Gastrocnemius medialis (tissue), 4 donors: ENCODE measurements at regions not wholly inside any gene's neighbourhood (a gene's known extent, or its start where the extent isn't known, plus 50 kb on each side); places are given as distances from the start of the nearest gene placed in this dataset.

ENCODE experiments used
- ATAC-seq, 2 donors: fragments of 150-250 bp; one replicate each; pipeline ENCODE4 v1.9.1; 2016
- DNase-seq, 2 donors: peaks; one replicate each; pipeline ENCODE4 v3.0.0-alpha.2; 2019
- H3K27ac ChIP-seq, 4 donors: fragments of 200-600 bp; sonication (generic); 1 replicate in 1 of 4; 2 replicates in 3 of 4; pipeline ENCODE4 v1.5.1; 2016 to 2018; ENCODE audit warnings: mild to moderate bottlenecking in 2 of 4, moderate library complexity in 1 of 4
- H3K27me3 ChIP-seq, 3 donors: fragments of 200-600 bp; sonication (generic) in 2 of 3; 1 replicate in 1 of 3; 2 replicates in 2 of 3; pipeline versions ENCODE4 v1.5.1 to v1.6.0; 2016 to 2019; ENCODE audit warnings: mild to moderate bottlenecking in 1 of 3, moderate library complexity in 1 of 3
- H3K36me3 ChIP-seq, 2 donors: fragments of 200-600 bp; sonication (generic) in 1 of 2; one replicate each; pipeline ENCODE4 v1.5.1; 2017 to 2018
- H3K4me1 ChIP-seq, 2 donors: fragments of 200-600 bp; sonication (generic) in 1 of 2; one replicate each; pipeline ENCODE4 v1.5.1; 2016 to 2017; ENCODE audit warnings: mild to moderate bottlenecking in 2 of 2
- H3K4me3 ChIP-seq, 4 donors: fragments of 200-600 bp; sonication (generic) in 3 of 4; 1 replicate in 1 of 4; 2 replicates in 3 of 4; pipeline ENCODE4 v1.5.1; 2016 to 2019; ENCODE audit warnings: mild to moderate bottlenecking in 2 of 4
- H3K9me3 ChIP-seq, 3 donors: fragments of 200-600 bp; sonication (generic) in 2 of 3; 1 replicate in 1 of 3; 2 replicates in 2 of 3; pipeline ENCODE4 v1.5.1; 2016 to 2019
- POLR2A ChIP-seq, 2 donors: fragments of 450-650 bp; IDR thresholded peaks; one replicate each; pipeline ENCODE4 v1.6.1; 2017; ENCODE audit warnings: antibody characterized with exemption in 2 of 2, mild to moderate bottlenecking in 2 of 2, moderate library complexity in 2 of 2
- in situ Hi-C, 4 donors: fragments of 200-750 bp; cut with MboI; loops; one replicate each; pipeline versions ENCODE4 v1.15.0 to v1.8.0; 2017; ENCODE audit warnings: low sequenced_read_pairs in 4 of 4
- intact Hi-C: fragments of 100-400 bp; cut with DNase I; formaldehyde crosslinking; loops from one replicate; pipeline ENCODE4 v1.15.1; 2023; ENCODE audit warnings: low total_unique reads
- TF ChIP-seq, protein P1 (sequence below), 5 experiments: fragments of 450-650 bp in 3 of 5; fragments of 200-600 bp in 2 of 5; sonication (generic) in 2 of 5; IDR thresholded peaks in 4 of 5; conservative IDR thresholded peaks in 1 of 5; 1 replicate in 4 of 5; 2 replicates in 1 of 5; pipeline ENCODE4 v1.5.1; 2016 to 2019; ENCODE audit warnings: antibody characterized with exemption in 5 of 5, mild to moderate bottlenecking in 3 of 5, moderate library complexity in 3 of 5

DNA sequence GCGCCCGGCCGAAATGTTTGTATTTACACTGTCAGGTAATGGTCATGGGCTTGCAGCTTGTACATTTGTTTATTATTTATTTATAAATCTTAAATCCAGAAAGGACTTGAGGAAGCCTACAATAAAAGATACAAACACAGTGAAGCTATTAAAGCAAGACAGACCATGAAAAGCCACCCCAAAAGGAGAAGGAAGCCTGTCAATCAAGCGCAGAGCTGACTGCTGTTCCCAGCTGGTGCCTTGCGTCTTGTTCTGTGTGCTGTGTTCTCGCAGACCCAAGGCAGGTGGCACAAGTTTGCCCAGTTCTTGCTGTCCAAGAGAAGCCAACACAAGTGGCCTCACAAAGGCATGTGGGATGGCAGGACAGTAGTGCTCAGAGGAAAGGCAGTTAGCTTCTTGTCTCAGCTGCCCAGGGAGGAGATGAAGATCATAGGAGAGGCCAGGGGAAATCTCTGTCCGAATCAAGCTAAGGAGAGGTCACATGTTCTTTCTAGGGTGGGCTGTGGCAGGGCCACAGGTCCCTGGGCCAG is 73.2 kb downstream of the SLC25A47 start:
- TF ChIP-seq, protein P1, sequence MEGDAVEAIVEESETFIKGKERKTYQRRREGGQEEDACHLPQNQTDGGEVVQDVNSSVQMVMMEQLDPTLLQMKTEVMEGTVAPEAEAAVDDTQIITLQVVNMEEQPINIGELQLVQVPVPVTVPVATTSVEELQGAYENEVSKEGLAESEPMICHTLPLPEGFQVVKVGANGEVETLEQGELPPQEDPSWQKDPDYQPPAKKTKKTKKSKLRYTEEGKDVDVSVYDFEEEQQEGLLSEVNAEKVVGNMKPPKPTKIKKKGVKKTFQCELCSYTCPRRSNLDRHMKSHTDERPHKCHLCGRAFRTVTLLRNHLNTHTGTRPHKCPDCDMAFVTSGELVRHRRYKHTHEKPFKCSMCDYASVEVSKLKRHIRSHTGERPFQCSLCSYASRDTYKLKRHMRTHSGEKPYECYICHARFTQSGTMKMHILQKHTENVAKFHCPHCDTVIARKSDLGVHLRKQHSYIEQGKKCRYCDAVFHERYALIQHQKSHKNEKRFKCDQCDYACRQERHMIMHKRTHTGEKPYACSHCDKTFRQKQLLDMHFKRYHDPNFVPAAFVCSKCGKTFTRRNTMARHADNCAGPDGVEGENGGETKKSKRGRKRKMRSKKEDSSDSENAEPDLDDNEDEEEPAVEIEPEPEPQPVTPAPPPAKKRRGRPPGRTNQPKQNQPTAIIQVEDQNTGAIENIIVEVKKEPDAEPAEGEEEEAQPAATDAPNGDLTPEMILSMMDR (IDR thresholded peaks at IDR 0.05 in 4 of 5, conservative IDR thresholded peaks at IDR 0.05 in 1 of 5), result no peak
- TF ChIP-seq POLR2A (IDR thresholded peaks at IDR 0.05), result no peak
- DNase-seq (no peak), ATAC-seq (no peak)
- no peak overlapping the region for H3K27ac ChIP-seq
- in situ Hi-C loops (loop anchor here in 1 of 4 donors (25.0 kb wide), 1 partner anchor 409 kb away; no protein-coding TSS in a partner anchor), intact Hi-C loops (no loop called here)
- no peaks in the 10 kb centered on the region for H3K27me3 ChIP-seq
- H3K36me3 ChIP-seq, result no peaks in the 10 kb centered on the region
- H3K4me1 ChIP-seq, result peaks cover 0 to 6% of the 10 kb centered on the region in 2 donors
- H3K4me3 ChIP-seq, result no peak overlapping the region
- H3K9me3 ChIP-seq, result no peaks in the 10 kb centered on the region

DNA sequence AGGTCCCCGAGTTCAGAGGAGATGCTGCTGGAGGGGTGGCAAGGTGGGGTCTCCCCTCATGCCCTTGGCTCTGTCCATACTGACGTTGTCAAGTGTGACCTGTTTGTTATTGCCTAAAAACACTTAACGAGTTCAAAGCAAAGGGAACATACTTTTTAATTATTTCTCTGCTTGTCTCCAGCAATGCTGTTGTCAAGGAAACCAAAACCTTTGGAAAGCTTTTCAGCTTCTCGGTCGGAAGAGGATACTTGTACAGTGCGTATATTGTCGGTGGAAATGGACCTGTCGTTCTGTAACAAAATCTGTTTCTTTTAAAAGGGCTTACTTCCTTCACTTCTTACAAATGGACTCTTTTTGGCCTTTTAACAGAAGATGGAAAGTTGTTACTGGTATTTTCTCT is 73.9 kb downstream of the SLC25A47 start:
- in situ Hi-C loops, result loop anchor here in 1 of 4 donors (25.0 kb wide), 1 partner anchor 410 kb away; no protein-coding TSS in a partner anchor
- Histone ChIP-seq H3K4me1 (peaks cover 0 to 13% of the 10 kb centered on the region in 2 donors), H3K27me3 (no peaks in the 10 kb centered on the region), H3K4me3 (no peak overlapping the region), H3K27ac (no peak overlapping the region), H3K36me3 (no peaks in the 10 kb centered on the region), H3K9me3 (no peaks in the 10 kb centered on the region)
- ATAC-seq (no peak), DNase-seq (no peak)
- intact Hi-C loops, result no loop called here
- TF ChIP-seq POLR2A (IDR thresholded peaks at IDR 0.05), result no peak
- TF ChIP-seq, protein P1 (IDR thresholded peaks at IDR 0.05 in 4 of 5, conservative IDR thresholded peaks at IDR 0.05 in 1 of 5), result no peak

DNA sequence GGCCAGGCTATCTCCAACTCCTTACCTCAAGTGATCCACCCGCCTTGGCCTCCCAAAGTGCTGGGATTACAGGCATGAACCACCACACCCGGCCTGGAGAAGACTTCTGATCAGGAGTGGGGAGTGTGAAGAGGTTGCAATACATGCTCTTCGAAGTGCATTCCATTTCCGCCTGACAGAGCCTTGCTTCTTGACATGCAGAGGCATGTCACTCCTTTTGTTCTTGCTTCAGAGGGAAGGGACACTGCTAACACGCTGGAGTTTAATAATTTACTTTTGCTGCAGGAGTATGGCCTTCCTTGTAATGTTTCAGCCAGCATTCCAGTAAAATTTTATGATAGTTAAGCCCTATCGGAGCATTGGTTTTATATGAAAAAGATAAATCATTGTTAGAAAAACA is 74.9 kb downstream of the SLC25A47 start:
- no peak overlapping the region for H3K4me3 ChIP-seq
- no peaks in the 10 kb centered on the region for H3K36me3 ChIP-seq
- no peak overlapping the region for H3K27ac ChIP-seq
- DNase-seq, result no peak
- no peaks in the 10 kb centered on the region for H3K9me3 ChIP-seq
- in situ Hi-C loops (loop anchor here in 1 of 4 donors (25.0 kb wide), 1 partner anchor 411 kb away; no protein-coding TSS in a partner anchor), intact Hi-C loops (no loop called here)
- TF ChIP-seq, protein P1 (IDR thresholded peaks at IDR 0.05 in 4 of 5, conservative IDR thresholded peaks at IDR 0.05 in 1 of 5), result no peak
- no peak for TF ChIP-seq POLR2A (IDR thresholded peaks at IDR 0.05)
- ATAC-seq, result no peak
- H3K4me1 ChIP-seq, result peaks cover 0 to 18% of the 10 kb centered on the region in 2 donors
- H3K27me3 ChIP-seq, result no peaks in the 10 kb centered on the region

DNA sequence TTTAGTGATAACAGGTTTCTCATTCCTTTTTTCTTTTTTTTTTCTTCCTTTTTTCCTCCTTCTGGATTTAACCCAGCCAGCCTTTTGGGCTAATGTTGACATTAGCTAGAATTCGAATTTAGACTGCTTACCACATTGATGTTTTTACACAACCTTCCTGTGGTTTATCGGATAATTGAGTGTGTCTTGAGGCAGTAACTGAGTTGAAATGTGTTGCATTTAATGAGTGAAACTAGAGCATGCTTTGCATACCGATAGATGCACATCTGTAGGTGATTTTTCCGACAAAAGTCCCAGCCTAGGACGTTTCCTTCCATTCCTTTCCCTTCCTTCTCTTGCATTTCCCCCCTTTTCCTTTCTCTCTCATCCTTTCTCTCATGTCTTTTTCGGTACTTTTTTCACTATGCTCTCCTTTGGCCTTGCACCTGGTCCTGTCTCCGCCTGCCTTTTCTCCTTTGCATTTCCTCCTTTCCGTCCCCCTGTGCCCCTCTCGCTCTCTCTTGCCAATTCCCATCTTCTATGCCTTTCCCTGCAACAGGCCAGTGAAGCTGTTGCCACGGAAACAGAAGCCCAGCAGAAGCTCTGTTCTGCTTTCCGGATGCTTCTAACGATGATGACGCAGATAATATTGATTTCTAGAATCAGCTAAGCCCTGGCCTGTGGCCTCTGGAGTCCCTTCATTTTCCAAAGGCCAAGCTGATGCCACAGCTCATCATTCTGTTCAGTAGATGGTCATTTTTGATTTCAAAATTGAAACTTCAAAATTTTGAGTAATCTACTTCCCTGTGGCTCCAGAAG is 76.1 kb downstream of the SLC25A47 start:
- in situ Hi-C loops (loop anchor here in 1 of 4 donors (25.0 kb wide), 1 partner anchor 412 kb away; no protein-coding TSS in a partner anchor), intact Hi-C loops (no loop called here)
- H3K9me3 ChIP-seq, result no peaks in the 10 kb centered on the region
- H3K4me1 ChIP-seq, result peaks cover 0 to 18% of the 10 kb centered on the region in 2 donors
- TF ChIP-seq POLR2A (IDR thresholded peaks at IDR 0.05), result no peak
- TF ChIP-seq, protein P1 (IDR thresholded peaks at IDR 0.05 in 4 of 5, conservative IDR thresholded peaks at IDR 0.05 in 1 of 5), result no peak
- no peak overlapping the region for H3K4me3 ChIP-seq
- DNase-seq (no peak), ATAC-seq (no peak)
- H3K27me3 ChIP-seq, result no peaks in the 10 kb centered on the region
- no peaks in the 10 kb centered on the region for H3K36me3 ChIP-seq
- H3K27ac ChIP-seq, result no peak overlapping the region
